Left lung (tissue), 4 donors: ENCODE measurements at regions not wholly inside any gene's neighbourhood (a gene's known extent, or its start where the extent isn't known, plus 50 kb on each side); places are given as distances from the start of the nearest gene placed in this dataset.

ENCODE experiments used
- ATAC-seq: fragments of 200-7000 bp; cut with Tn5 transposase; one replicate; pipeline ENCODE4 v1.9.1; 2020; ENCODE audit warnings: moderate library complexity
- DNase-seq, 4 donors: peaks; one replicate each; pipeline ENCODE4 v3.0.0-alpha.2; 2013 to 2020
- H3K27ac ChIP-seq, 2 donors: fragments of 200-600 bp; sonication (generic) in 1 of 2; one replicate each; pipeline versions ENCODE4 v1.5.0 to v1.8.0; 2020 to 2021
- H3K27me3 ChIP-seq, 2 donors: fragments of 200-600 bp; sonication (generic) in 1 of 2; one replicate each; pipeline versions ENCODE4 v1.5.0 to v1.8.0; 2020 to 2021
- H3K36me3 ChIP-seq, 2 donors: fragments of 200-600 bp; sonication (generic) in 1 of 2; one replicate each; pipeline versions ENCODE4 v1.5.0 to v1.8.0; 2020 to 2021
- H3K4me1 ChIP-seq, 2 donors: fragments of 200-600 bp; one replicate each; pipeline ENCODE4 v1.8.0; 2021
- H3K4me3 ChIP-seq, 2 donors: fragments of 200-600 bp; sonication (generic) in 1 of 2; one replicate each; pipeline versions ENCODE4 v1.5.0 to v1.8.0; 2020 to 2021; ENCODE audit warnings: mild to moderate bottlenecking in 1 of 2
- H3K9me3 ChIP-seq, 2 donors: fragments of 200-600 bp; sonication (generic) in 1 of 2; one replicate each; pipeline versions ENCODE4 v1.5.0 to v1.8.0; 2020 to 2021
- intact Hi-C, 2 donors: fragments of 100-400 bp; cut with DNase I; formaldehyde crosslinking; loops; one replicate each; pipeline versions ENCODE4 v1.11.2 to v1.14.2; 2022
- TF ChIP-seq, protein P1 (sequence below), 2 donors: fragments of 200-600 bp; sonication (generic) in 1 of 2; IDR thresholded peaks; one replicate each; pipeline versions ENCODE4 v1.5.0 to v1.8.0; 2021; ENCODE audit warnings: antibody characterized with exemption in 2 of 2
- donor health status: DM: no; HTN: yes; CAD: no.
- donor health status: DM: no; HTN: no; CAD: no.

DNA sequence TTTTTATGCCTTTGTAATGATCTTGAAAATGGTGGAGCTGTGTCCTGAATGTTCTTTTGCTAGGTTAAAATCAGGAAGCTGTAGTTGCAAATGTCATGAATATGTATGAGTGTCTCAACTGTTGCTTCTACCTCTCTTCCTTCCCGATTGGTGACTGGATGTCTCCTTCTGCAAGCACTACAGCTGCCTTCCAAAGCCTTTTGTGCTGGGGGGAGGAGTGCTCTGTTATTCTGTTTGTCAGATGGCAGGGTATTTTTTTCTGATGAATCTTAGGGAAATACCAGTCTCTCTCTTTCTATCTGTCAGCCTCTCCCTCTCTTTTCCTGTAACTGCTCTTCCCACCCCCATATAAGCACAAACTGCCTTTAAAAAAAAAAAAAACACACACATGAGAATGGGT is 1396.3 kb upstream of the CELF4 start:
- TF ChIP-seq, protein P1, sequence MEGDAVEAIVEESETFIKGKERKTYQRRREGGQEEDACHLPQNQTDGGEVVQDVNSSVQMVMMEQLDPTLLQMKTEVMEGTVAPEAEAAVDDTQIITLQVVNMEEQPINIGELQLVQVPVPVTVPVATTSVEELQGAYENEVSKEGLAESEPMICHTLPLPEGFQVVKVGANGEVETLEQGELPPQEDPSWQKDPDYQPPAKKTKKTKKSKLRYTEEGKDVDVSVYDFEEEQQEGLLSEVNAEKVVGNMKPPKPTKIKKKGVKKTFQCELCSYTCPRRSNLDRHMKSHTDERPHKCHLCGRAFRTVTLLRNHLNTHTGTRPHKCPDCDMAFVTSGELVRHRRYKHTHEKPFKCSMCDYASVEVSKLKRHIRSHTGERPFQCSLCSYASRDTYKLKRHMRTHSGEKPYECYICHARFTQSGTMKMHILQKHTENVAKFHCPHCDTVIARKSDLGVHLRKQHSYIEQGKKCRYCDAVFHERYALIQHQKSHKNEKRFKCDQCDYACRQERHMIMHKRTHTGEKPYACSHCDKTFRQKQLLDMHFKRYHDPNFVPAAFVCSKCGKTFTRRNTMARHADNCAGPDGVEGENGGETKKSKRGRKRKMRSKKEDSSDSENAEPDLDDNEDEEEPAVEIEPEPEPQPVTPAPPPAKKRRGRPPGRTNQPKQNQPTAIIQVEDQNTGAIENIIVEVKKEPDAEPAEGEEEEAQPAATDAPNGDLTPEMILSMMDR (IDR thresholded peaks at IDR 0.05): no peak
- no peaks in the 10 kb centered on the region for H3K9me3 ChIP-seq
- intact Hi-C loops: no loop called here
- H3K27me3 ChIP-seq: no peaks in the 10 kb centered on the region
- H3K36me3 ChIP-seq: no peaks in the 10 kb centered on the region
- H3K4me3 ChIP-seq: no peak overlapping the region
- ATAC-seq: no peak
- no peak overlapping the region for H3K27ac ChIP-seq
- DNase-seq: no peak
- H3K4me1 ChIP-seq: no peaks in the 10 kb centered on the region

- ATAC-seq: no peak
- intact Hi-C loops: no loop called here
Measured at GRCh38 chr18:38957736-38958135, 1392.1 kb upstream of the CELF4 start.

DNA sequence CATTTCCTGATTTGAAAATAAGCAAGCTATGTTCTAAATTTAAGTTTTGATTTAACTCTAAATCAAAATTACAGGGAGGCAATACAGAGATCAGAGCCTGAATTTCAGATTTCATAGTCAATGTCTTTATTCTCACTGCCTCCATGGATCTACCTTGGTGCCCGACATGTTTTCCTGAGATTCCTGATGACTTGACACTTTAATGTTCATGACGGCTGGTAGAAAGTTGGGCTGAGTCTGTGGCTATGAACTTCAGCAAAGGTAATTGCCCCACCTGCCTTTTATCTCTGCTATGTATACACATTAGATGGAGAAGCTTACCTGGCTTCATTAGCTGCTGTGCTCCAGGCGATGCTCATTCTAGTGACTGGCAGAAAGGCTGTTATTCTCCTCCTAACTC is 1390.5 kb upstream of the CELF4 start:
- Histone ChIP-seq H3K27ac (no peak overlapping the region), H3K27me3 (no peaks in the 10 kb centered on the region), H3K36me3 (no peaks in the 10 kb centered on the region), H3K4me3 (no peak overlapping the region), H3K4me1 (no peaks in the 10 kb centered on the region), H3K9me3 (no peaks in the 10 kb centered on the region)
- DNase-seq (no peak), ATAC-seq (no peak)
- TF ChIP-seq, protein P1 (IDR thresholded peaks at IDR 0.05): no peak
- intact Hi-C loops: no loop called here

More at GRCh38 chr18:38957736-38958135, 1392.1 kb upstream of the CELF4 start:
- TF ChIP-seq, protein P1 (IDR thresholded peaks at IDR 0.05): no peak
- no peaks in the 10 kb centered on the region for H3K4me1 ChIP-seq
- no peaks in the 10 kb centered on the region for H3K27me3 ChIP-seq
- no peak overlapping the region for H3K4me3 ChIP-seq
- H3K27ac ChIP-seq: no peak overlapping the region
- H3K9me3 ChIP-seq: no peaks in the 10 kb centered on the region
- no peak for DNase-seq
- H3K36me3 ChIP-seq: no peaks in the 10 kb centered on the region

- Histone ChIP-seq H3K27ac (no peak overlapping the region), H3K27me3 (no peaks in the 10 kb centered on the region), H3K36me3 (no peaks in the 10 kb centered on the region), H3K9me3 (no peaks in the 10 kb centered on the region), H3K4me1 (no peaks in the 10 kb centered on the region), H3K4me3 (no peak overlapping the region)
- DNase-seq (no peak), ATAC-seq (no peak)
- intact Hi-C loops: no loop called here
- TF ChIP-seq, protein P1 (IDR thresholded peaks at IDR 0.05): no peak
Measured at GRCh38 chr18:38951633-38952032, 1386.0 kb upstream of the CELF4 start.

GRCh38 chr18:38948436-38948835 is 1382.8 kb upstream of the CELF4 start:
- Histone ChIP-seq H3K27me3 (no peaks in the 10 kb centered on the region), H3K27ac (no peak overlapping the region), H3K36me3 (no peaks in the 10 kb centered on the region), H3K4me3 (no peak overlapping the region), H3K9me3 (peaks cover 0 to 13% of the 10 kb centered on the region in 2 donors), H3K4me1 (no peaks in the 10 kb centered on the region)
- no peak for ATAC-seq
- intact Hi-C loops: no loop called here
- DNase-seq: no peak
- TF ChIP-seq, protein P1 (IDR thresholded peaks at IDR 0.05): no peak
